ENCODE measurements at regions not wholly inside any gene's neighbourhood (a gene's known extent, or its start where the extent isn't known, plus 50 kb on each side); places are given as distances from the start of the nearest gene placed in this dataset.

DNA sequence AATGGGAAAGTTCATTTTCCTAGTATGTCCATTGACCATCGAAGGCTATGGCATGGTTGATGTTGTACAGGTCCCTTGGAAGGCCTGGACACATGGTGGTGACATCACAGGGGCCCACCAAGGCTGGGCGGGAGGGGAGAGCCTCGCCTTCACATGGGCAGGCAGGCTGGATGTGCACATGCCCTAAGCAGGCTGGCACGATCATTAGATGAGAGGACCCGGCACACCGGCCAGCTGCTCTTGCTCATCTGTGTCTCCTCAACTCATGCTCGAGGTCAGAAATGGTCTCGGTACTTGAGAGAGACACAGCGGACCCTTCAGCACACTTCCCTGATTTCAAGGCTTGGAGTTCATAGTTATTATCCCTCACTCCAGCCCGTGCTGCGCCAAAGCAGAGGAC, 416.9 kb upstream of the ZFHX3 start:
- no peak for DNase-seq (ENCODE audit: low read depth)

DNA sequence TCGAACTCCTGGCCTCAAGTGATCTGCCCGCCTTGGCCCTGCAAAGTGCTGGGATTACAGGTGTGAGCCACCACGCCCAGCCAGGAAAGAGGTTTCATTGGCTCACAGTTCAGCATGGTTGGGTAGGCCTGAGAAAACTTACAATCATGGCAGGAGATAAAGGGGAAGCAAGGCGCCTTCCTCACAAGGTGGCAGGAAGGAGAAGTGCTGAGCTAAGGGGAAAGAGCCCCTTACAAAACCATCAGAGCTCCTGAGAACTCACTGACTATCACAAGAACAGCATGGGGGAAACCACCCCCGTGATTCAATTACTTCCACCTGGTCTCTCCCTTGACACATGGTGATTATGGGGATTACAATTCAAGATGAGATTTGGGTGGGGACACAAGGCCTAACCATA, 411.7 kb upstream of the ZFHX3 start:
- DNase-seq (ENCODE audit: low read depth) = no peak

DNA sequence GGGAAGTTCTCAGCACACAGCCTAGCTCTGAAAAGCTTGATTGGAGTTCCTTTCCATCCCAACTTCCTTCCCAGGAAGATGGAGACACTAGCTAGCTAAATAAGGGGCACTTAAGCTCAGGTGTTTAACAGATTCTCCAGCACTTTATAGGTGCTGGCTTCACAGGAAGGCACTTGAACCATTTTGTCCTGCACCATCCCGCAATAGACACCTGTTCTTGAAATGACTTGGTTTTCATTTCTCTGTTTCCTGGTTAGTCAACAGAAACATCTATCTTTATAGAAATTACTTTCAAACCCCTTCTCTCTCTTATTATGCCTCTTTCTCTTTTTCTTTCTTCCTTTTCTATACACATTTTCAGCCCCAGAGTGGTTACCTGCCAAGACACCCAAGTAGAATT, 409.9 kb upstream of the ZFHX3 start:
- no peak for DNase-seq (ENCODE audit: low read depth)

GRCh38 chr16:73448970-73449369, 401.0 kb upstream of the ZFHX3 start:
- no peak for DNase-seq (ENCODE audit: low read depth)

DNA sequence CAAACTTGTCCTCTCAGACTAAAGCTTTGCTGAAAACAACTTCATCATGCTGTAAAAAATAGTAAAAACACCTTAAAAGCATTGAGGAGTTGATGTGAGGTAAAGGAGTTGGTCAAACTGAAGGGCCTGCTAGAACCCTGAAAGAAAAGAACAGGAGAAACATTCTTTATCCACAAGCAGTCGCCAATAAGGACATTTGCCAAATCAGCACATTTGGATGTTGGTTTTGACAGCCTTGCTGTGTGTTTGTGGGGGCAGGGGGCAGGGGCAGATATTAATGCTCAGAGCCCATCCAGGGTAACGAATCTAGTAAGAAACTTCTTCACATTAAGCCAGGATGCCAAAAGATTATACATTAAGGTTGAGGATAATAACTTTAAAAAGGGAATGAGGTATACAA, 399.9 kb upstream of the ZFHX3 start:
- DNase-seq (ENCODE audit: low read depth) = no peak

GRCh38 chr16:73434621-73435020, 386.7 kb upstream of the ZFHX3 start:
- no peak for DNase-seq (ENCODE audit: low read depth)

DNA sequence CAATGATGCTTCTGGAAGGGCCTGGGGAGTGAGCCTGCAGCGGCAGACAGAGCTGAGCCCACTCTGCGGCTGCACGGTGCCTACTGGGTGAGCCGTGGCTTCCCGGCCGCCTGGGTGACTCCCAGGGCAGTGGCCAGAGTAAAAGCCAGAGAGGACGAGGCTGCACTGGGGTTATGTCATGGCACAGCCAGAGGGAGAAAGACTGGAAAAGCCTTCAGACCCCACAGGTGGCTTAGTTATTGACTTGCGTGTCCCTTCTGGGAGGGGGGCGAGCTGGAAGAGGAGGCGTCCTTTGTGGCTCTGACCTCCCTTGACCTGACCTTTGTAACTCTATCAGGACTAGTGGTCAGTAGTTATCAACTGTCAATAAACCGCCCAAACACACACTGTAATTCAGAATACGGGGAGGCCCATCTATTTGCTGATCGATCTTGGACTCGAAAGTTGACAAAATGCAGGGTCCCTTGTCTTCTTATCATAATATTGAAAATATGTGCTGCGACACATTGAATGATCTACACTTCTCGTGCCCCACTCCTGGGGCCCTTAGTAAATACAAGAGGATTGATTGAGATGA, 385.9 kb upstream of the ZFHX3 start:
- DNase-seq (ENCODE audit: low read depth) = no peak

- no peak for DNase-seq (ENCODE audit: low read depth)
These were observed 385.2 kb upstream of the ZFHX3 start for GRCh38 chr16:73432850-73433730.

GRCh38 chr16:73430138-73430537, 382.2 kb upstream of the ZFHX3 start:
- no peak for DNase-seq (ENCODE audit: low read depth)

DNA sequence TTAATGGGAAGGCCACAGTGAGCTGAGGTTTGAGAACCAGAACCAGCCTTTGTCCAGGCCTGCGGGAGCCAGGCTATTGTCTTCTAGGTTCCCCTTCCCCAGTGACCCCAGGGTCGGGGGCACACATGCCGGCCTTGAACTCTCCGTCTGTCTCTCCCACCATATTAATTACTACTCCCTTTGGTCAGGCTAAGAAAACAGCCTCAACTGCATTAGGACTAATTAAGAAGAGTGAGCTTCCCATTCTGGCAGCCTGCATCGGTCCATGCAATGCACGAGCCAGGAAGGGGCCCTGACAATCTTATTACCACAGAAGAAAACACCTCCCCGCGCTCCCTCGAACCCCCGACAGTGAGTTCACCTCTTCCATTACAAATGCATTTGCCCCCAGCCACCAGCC, 380.2 kb upstream of the ZFHX3 start:
- DNase-seq (ENCODE audit: low read depth) = no peak

GRCh38 chr16:73427164-73427563, 379.2 kb upstream of the ZFHX3 start:
- DNase-seq (ENCODE audit: low read depth) = no peak

DNA sequence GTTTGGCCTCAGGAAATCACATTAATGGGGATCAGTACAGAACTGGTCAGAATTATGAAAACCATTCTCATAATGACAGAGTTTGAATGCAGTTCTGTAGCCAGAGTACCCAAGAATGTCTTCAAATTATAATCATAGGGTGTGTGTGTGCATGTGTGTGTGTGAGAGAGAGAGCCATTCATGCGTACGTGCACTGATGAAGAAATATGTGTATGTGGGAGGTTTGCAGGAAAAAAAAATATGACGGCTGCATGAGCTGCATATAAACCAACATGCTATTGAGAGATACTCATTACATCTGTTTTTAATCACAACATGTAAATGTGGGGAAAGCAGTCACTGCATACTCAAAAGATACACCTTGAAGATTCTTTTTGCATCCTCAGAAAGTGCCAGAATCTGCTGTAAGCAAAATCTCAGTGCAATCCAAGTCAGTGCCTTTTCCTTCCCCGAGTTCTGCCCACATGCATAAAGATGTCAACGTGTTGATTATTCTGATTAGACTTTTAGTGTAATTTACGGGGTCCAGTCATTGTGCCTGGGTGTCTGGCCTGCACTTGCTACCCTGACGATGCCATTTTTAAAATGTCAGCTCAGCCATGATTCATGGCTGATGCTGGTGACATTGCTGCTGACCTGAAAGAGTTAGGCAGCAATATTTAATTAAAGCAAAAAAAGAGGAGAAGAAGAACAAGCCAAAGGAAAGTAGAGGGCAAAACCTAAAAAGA, 378.7 kb upstream of the ZFHX3 start:
- no peak for DNase-seq (ENCODE audit: low read depth)

GRCh38 chr16:73420676-73421075, 372.7 kb upstream of the ZFHX3 start:
- DNase-seq (ENCODE audit: low read depth) = peak; percentile 17

DNA sequence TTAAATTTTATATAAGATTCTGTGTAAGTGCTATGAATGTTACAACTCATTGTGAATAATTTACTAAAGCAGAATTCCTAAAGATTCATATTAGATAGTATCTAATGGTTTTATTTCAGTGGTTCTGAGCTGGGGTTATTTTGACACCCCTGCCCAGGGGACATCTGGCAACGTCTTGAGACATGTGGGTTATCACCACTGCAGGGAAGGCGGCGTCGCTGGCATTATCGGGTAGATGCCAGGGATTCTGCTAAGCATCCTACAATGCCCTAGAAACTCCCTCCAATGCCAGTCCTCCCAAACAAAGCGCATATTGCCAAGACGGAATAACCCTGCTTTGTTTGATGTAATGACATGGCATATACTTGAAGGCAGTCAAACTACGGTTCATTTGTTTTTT, 372.3 kb upstream of the ZFHX3 start:
- DNase-seq (ENCODE audit: low read depth) = no peak

DNA sequence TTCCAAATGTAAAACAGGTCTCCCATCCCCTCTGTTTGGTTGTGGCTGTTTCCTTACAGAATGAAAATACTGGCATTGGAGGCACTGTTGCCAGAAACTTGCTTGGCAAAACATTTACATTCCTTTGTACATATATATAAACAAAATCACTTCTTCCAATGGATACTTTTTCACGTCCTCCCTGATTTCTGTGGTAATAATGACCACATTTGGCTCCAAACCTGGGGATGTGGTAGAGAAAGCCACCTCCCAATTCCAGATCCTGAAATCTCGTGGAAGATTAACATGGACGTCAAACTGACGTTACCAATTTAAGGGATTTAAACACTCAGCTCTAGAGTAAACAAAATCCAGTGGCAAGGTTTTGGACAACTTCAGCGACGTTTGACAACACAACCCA, 370.8 kb upstream of the ZFHX3 start:
- DNase-seq (ENCODE audit: low read depth) = no peak

- no peak for DNase-seq (ENCODE audit: low read depth)
These were observed 370.1 kb upstream of the ZFHX3 start for GRCh38 chr16:73418051-73418450.

DNA sequence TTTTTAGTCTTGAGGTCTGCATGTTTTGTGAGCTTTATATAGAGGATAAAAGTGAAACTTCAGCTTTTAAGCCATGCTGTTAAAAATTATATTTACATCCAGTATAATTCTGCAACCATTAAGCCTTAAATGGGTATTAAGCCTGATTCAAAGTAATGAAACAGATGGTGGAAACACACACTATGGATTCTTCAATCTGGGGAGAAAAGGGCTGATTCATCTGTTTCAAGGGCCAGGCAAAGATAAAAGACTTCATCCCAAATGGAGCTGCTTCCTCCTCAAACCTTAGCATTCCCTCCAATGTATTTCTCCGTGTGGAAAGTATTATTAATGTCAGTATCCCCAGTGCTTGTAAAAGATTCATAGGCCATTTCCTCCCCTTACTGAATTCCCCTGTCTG, 367.4 kb upstream of the ZFHX3 start:
- no peak for DNase-seq (ENCODE audit: low read depth)

- DNase-seq (ENCODE audit: low read depth) = no peak
These were observed 366.7 kb upstream of the ZFHX3 start for GRCh38 chr16:73414638-73415037.

GRCh38 chr16:73413830-73414190, 365.9 kb upstream of the ZFHX3 start:
- no peak for DNase-seq (ENCODE audit: low read depth)

DNA sequence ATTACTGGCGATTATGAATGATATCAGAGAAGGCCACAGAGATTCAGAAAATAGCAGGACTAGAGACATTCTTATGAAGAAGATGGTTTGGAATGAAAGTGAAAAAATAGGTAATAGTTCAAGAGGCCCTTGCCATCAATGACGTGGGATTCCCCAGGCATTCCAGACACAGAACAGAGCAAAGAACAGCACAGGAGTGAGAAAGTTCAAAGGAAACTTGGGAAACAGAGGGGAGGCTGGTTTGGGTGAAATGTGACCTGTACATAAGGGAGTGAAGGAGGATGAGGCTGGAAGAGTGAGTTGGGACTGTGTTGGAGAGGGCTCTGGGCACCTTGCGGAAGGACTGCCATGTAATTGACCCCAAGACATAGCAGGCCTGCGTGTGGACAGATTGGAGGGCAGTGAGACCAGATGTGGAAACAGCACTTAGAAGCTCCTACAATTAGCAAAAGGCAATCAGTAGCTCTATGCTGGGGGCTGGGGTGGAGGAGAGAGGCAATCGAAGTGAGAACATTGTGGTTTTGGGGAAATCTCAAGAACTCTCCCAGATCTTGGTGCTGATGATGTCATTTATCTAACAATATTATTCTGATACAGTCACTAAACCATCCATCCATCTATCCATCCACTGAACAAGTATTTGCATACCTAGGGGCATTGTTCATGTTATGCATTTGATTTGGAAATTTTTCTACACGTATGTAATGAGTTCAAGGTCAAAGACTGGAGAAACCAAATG, 365.3 kb upstream of the ZFHX3 start:
- no peak for DNase-seq (ENCODE audit: low read depth)

DNA sequence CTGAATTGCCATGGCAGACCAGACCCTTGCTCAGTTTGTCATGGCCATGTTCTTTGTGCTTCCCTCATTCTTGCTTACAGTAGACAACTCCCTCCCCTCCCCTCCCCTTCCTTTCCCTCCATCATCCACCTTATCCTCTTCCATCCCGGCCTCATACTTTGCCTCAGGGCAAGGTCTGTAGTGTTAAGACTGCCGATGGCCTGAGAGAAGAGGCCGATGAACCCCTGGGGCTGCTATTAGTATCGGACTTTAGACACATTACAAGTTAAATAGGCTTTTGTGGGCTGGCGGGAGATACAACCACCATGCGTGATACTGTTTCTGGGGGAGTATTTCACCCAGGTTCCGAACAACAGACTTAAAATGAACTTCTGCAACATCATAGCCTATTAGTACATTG, 364.5 kb upstream of the ZFHX3 start:
- no peak for DNase-seq (ENCODE audit: low read depth)

DNA sequence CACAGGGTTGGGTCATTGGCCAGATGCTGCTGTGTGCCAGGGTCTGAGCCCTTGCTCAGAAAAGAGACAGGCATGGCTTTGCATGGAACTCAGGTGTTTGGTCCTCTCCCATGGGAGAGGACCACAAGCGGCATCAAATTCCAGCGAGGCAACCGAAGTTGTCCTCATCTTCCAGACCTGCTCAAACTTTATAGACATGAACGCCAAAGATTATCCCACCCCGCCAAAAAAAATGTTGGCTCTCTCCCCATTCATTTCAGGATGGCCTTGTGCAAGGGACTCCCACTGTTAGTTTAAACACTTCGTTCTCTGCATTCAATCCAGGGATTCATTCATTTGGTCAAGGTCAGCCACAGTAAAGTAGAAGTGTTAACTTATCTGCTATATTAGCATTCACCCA, 360.8 kb upstream of the ZFHX3 start:
- no peak for DNase-seq (ENCODE audit: low read depth)

All from Daoy (cell line).